H9 (cell line): ENCODE measurements at regions not wholly inside any gene's neighbourhood (a gene's known extent, or its start where the extent isn't known, plus 50 kb on each side); places are given as distances from the start of the nearest gene placed in this dataset.

Source experiments
- DNase-seq: peaks from one replicate; pipeline ENCODE4 v3.0.0-alpha.2; 2017
- H2AFZ ChIP-seq: one replicate; pipeline ENCODE4 v1.6.1; 2013; ENCODE audit warnings: mild to moderate bottlenecking, low read length, control low read depth, moderate library complexity
- H2AK5ac ChIP-seq: 2 replicates; pipeline ENCODE4 v1.6.1; 2013; ENCODE audit warnings: low read length, control low read depth, mixed read lengths; ENCODE audit not compliant: insufficient read length
- H2BK120ac ChIP-seq: one replicate; pipeline ENCODE4 v1.6.1; 2013; ENCODE audit warnings: low read depth, mild to moderate bottlenecking, low read length, control low read depth, inconsistent platforms; ENCODE audit not compliant: poor library complexity, severe bottlenecking
- H2BK12ac ChIP-seq: 2 replicates; pipeline ENCODE4 v1.6.1; 2013; ENCODE audit warnings: low read length, control low read depth, mixed read lengths, low read depth; ENCODE audit not compliant: insufficient read length
- H2BK15ac ChIP-seq: 2 replicates; pipeline ENCODE4 v1.6.1; 2013; ENCODE audit warnings: low read depth, low read length, control low read depth
- H2BK20ac ChIP-seq: one replicate; pipeline ENCODE4 v1.6.1; 2013; ENCODE audit warnings: low read depth, mild to moderate bottlenecking, low read length, control low read depth, inconsistent platforms; ENCODE audit not compliant: poor library complexity, severe bottlenecking
- H2BK5ac ChIP-seq: 2 replicates; pipeline ENCODE4 v1.6.1; 2013; ENCODE audit warnings: low read length, control low read depth, mixed read lengths; ENCODE audit not compliant: insufficient read length
- H3K14ac ChIP-seq: 2 replicates; pipeline ENCODE4 v1.6.1; 2013; ENCODE audit warnings: low read length, control low read depth; ENCODE audit not compliant: insufficient read depth
- H3K18ac ChIP-seq: 2 replicates; pipeline ENCODE4 v1.6.1; 2013; ENCODE audit warnings: low read depth, mild to moderate bottlenecking, mixed read lengths, low read length, control low read depth; ENCODE audit not compliant: insufficient read length
- H3K23ac ChIP-seq: 2 replicates; pipeline ENCODE4 v1.6.1; 2013; ENCODE audit warnings: low read length, control low read depth, mixed read lengths, low read depth; ENCODE audit not compliant: insufficient read length
- H3K23me2 ChIP-seq: 2 replicates; pipeline ENCODE4 v1.6.1; 2013; ENCODE audit warnings: low read depth, mild to moderate bottlenecking, mixed read lengths, low read length, control low read depth; ENCODE audit not compliant: insufficient read length, poor library complexity, severe bottlenecking
- H3K27ac ChIP-seq: 2 replicates; pipeline ENCODE4 v1.5.1; 2013; ENCODE audit warnings: low read length, control low read depth, mixed read lengths, low read depth; ENCODE audit not compliant: insufficient read length
- H3K27me3 ChIP-seq: 2 replicates; pipeline ENCODE4 v1.6.1; 2013; ENCODE audit warnings: low read length, control low read depth, inconsistent platforms; ENCODE audit not compliant: insufficient read depth
- H3K4ac ChIP-seq: 2 replicates; pipeline ENCODE4 v1.6.1; 2013; ENCODE audit warnings: low read depth, mild to moderate bottlenecking, control low read depth, inconsistent platforms, low read length, moderate library complexity
- H3K4me1 ChIP-seq: 2 replicates; pipeline ENCODE4 v1.6.1; 2013; ENCODE audit warnings: low read length, control low read depth, inconsistent platforms; ENCODE audit not compliant: insufficient read depth
- H3K4me2 ChIP-seq: 2 replicates; pipeline ENCODE4 v1.6.1; 2013; ENCODE audit warnings: low read length, control low read depth, mixed read lengths; ENCODE audit not compliant: insufficient read length, insufficient read depth
- H3K56ac ChIP-seq: 2 replicates; pipeline ENCODE4 v1.6.1; 2013; ENCODE audit warnings: low read depth, mild to moderate bottlenecking, mixed read lengths, low read length, control low read depth; ENCODE audit not compliant: insufficient read length
- H3K79me1 ChIP-seq: 2 replicates; pipeline ENCODE4 v1.6.1; 2013; ENCODE audit warnings: low read depth, mild to moderate bottlenecking, moderate library complexity, low read length, control low read depth, inconsistent platforms; ENCODE audit not compliant: insufficient read depth, poor library complexity, severe bottlenecking
- H3K79me2 ChIP-seq: 2 replicates; pipeline ENCODE4 v1.6.1; 2013; ENCODE audit warnings: low read length, control low read depth, inconsistent platforms; ENCODE audit not compliant: insufficient read depth
- H3K9ac ChIP-seq: 2 replicates; pipeline ENCODE4 v1.6.1; 2013; ENCODE audit warnings: low read length, control low read depth, mixed read lengths; ENCODE audit not compliant: insufficient read length; ENCODE audit errors: extremely low read depth
- H3K9me3 ChIP-seq: one replicate; pipeline ENCODE4 v1.6.1; 2013; ENCODE audit warnings: low read depth, low read length, inconsistent platforms; ENCODE audit not compliant: control insufficient read depth
- H3T11ph ChIP-seq: one replicate; pipeline ENCODE4 v1.6.1; 2013; ENCODE audit warnings: mild to moderate bottlenecking, low read length, control low read depth, inconsistent platforms
- H4K20me1 ChIP-seq: one replicate; pipeline ENCODE4 v1.6.1; 2013; ENCODE audit not compliant: control insufficient read depth, insufficient read length, insufficient read depth
- H4K5ac ChIP-seq: 2 replicates; pipeline ENCODE4 v1.6.1; 2013; ENCODE audit warnings: low read depth, mild to moderate bottlenecking, mixed read lengths, low read length, control low read depth; ENCODE audit not compliant: insufficient read length
- H4K8ac ChIP-seq: replicated peaks from 2 replicates; pipeline ENCODE4 v1.6.1; 2013; ENCODE audit warnings: low read length, control low read depth, mixed read lengths, low read depth; ENCODE audit not compliant: insufficient read length
- H4K91ac ChIP-seq: 2 replicates; pipeline ENCODE4 v1.6.1; 2013; ENCODE audit warnings: low read depth, mild to moderate bottlenecking, moderate library complexity, mixed read lengths, low read length, control low read depth; ENCODE audit not compliant: insufficient read length
- H3K27ac Mint-ChIP-seq, 3 experiments: 2 replicates in 2 of 3; 3 replicates in 1 of 3; pipeline ENCODE4 v1.8.0; 2020 to 2021; ENCODE audit warnings: mixed read lengths in 3 of 3, mild to moderate bottlenecking in 1 of 3, moderate library complexity in 1 of 3
- H3K27me3 Mint-ChIP-seq: 2 replicates; pipeline ENCODE4 v1.8.0; 2021; ENCODE audit warnings: low read depth, mild to moderate bottlenecking, moderate library complexity, mixed read lengths
- H3K36me3 Mint-ChIP-seq, 3 experiments: 2 replicates in 2 of 3; 3 replicates in 1 of 3; pipeline ENCODE4 v1.8.0; 2020 to 2021; ENCODE audit warnings: low read depth in 3 of 3, mixed read lengths in 3 of 3; ENCODE audit not compliant: insufficient read depth in 1 of 3
- H3K4me1 Mint-ChIP-seq, 2 experiments: 2 replicates each; pipeline ENCODE4 v1.8.0; 2020; ENCODE audit warnings: mixed read lengths in 2 of 2
- H3K4me3 Mint-ChIP-seq, 2 experiments: 2 replicates in 1 of 2; 3 replicates in 1 of 2; pipeline ENCODE4 v1.8.0; 2020 to 2021; ENCODE audit warnings: mild to moderate bottlenecking in 2 of 2, mixed read lengths in 2 of 2, moderate library complexity in 1 of 2
- H3K9me3 Mint-ChIP-seq, 2 experiments: 2 replicates in 1 of 2; 3 replicates in 1 of 2; pipeline ENCODE4 v1.8.0; 2020; ENCODE audit warnings: mild to moderate bottlenecking in 2 of 2, mixed read lengths in 2 of 2, moderate library complexity in 1 of 2
- CTCF ChIP-seq: fragments of 200-600 bp; sonication (generic); conservative IDR thresholded peaks from 3 replicates; pipeline ENCODE4 v1.8.0; 2021; ENCODE audit warnings: antibody characterized with exemption, mild to moderate bottlenecking
- WGBS: extraction: QIAGEN DNeasy Blood & Tissue Kit; methylation state at CpG from one replicate; pipeline ENCODE4 v1.1.7; 2013; ENCODE audit warnings: missing lambda C conversion rate, low lambda C conversion rate, mixed read lengths; ENCODE audit not compliant: insufficient read length; ENCODE audit errors: extremely low coverage; 5-methylcytosine and 5-hydroxymethylcytosine counted together

DNA sequence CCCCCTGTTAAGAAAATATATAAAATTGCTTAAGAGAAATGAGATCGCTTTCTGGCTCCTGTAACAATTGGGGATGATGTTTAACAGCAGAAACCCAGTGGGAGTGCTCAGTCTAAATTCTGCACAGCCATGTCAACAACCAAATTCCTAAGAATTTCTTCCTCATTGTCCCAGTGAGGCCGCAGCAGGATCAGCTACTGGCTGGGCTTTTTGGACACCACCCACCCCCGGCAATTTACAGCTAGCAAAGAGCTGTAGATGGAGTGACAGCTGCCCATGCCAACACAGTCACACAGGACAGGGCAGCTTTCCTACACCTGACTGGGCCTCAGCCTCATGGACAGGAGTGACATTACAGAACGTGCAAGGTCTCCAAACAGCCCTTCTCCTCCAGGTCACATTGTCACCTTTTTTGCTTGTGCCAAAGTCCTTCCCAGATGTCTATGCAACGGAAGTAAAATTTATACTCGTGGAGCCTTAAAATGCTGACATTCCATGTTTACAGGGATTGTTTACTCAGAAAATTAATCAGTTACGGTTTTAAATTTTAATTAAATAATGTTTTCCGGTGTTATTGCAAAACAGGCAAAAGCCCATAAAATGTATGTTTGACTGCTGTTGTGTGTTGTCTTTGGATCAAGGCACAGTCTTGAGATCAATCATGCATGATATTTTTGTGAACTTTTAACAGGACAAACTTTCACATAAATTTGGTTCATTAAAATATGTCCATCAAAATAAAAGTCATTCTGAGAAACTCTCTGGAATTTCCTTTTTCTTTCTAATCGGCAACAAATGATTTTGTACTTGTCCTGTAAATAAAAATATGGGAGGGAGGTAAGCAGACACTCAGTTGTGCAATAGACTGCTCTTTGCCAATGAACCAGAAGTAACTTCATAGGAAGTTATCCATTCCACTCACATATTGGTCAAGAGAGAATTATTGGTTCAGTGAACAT is 943.2 kb downstream of the MCTP2 start:
- H3K56ac ChIP-seq = no peak overlapping the region
- H4K20me1 ChIP-seq = no peaks in the 10 kb centered on the region
- no peak overlapping the region for H3K27ac Mint-ChIP-seq
- H3K18ac ChIP-seq = no peak overlapping the region
- no peaks in the 10 kb centered on the region for H3K4me1 ChIP-seq
- H3K79me2 ChIP-seq = no peaks in the 10 kb centered on the region
- no peak overlapping the region for H2BK5ac ChIP-seq
- no peak overlapping the region for H2BK12ac ChIP-seq
- H2BK15ac ChIP-seq = no peak overlapping the region
- H3K27me3 Mint-ChIP-seq = no peaks in the 10 kb centered on the region
- no peak overlapping the region for H3K4me3 Mint-ChIP-seq
- H3K14ac ChIP-seq = no peak overlapping the region
- H2BK120ac ChIP-seq = no peak overlapping the region
- no peak overlapping the region for H2AK5ac ChIP-seq
- no peaks in the 10 kb centered on the region for H3K79me1 ChIP-seq
- H3K9me3 Mint-ChIP-seq = peaks cover 3% of the 10 kb centered on the region in 2 experiments; a peak in 3 of 5 replicates
- no peaks in the 10 kb centered on the region for H3K9me3 ChIP-seq
- no peak for TF ChIP-seq CTCF
- no peak overlapping the region for H2AFZ ChIP-seq
- no peak overlapping the region for H3K23ac ChIP-seq
- no CpG with 5 or more reads among the region's 9 CpGs for WGBS
- H3K9ac ChIP-seq = no peak overlapping the region
- no peak overlapping the region for H2BK20ac ChIP-seq
- H4K91ac ChIP-seq = no peak overlapping the region
- H4K8ac ChIP-seq = no peak overlapping the region
- no peak overlapping the region for H4K5ac ChIP-seq
- H3K27ac ChIP-seq = no peak overlapping the region
- no peak overlapping the region for H3T11ph ChIP-seq
- H3K4me2 ChIP-seq = no peak overlapping the region
- no peaks in the 10 kb centered on the region; a peak in 2 of 7 replicates for H3K36me3 Mint-ChIP-seq
- H3K4ac ChIP-seq = no peak overlapping the region
- H3K4me1 Mint-ChIP-seq = peaks cover 0 to 8% of the 10 kb centered on the region in 2 experiments; a peak in 2 of 4 replicates
- H3K23me2 ChIP-seq = no peaks in the 10 kb centered on the region
- DNase-seq = no peak
- H3K27me3 ChIP-seq = no peaks in the 10 kb centered on the region
